ENCODE measurements at regions not wholly inside any gene's neighbourhood (a gene's known extent, or its start where the extent isn't known, plus 50 kb on each side); places are given as distances from the start of the nearest gene placed in this dataset.

- no peak for TF ChIP-seq CTCF (conservative IDR thresholded peaks at IDR 0.05; ENCODE audit: low read depth, low read length)
- no peak for TF ChIP-seq EZH2 (IDR thresholded peaks at IDR 0.05; ENCODE audit: borderline replicate concordance, low read depth, low read length, poor library complexity, severe bottlenecking)
Measured at GRCh38 chr2:9082158-9082557, 78.7 kb upstream of the MBOAT2 start.
